ENCODE measurements at regions not wholly inside any gene's neighbourhood (a gene's known extent, or its start where the extent isn't known, plus 50 kb on each side); places are given as distances from the start of the nearest gene placed in this dataset.

GRCh38 chr3:31013843-31014242, 119.4 kb upstream of the GADL1 start:
- TF ChIP-seq CTCF (IDR thresholded peaks at IDR 0.05) (no peak), POLR2A (IDR thresholded peaks at IDR 0.05) (no peak)

All from breast epithelium (tissue), 3 donors.